Tibial artery (tissue), 4 donors: ENCODE measurements at regions not wholly inside any gene's neighbourhood (a gene's known extent, or its start where the extent isn't known, plus 50 kb on each side); places are given as distances from the start of the nearest gene placed in this dataset.

Experiments used
- DNase-seq, 2 donors: peaks; one replicate each; pipeline ENCODE4 v3.0.0-alpha.2; 2019
- H3K27ac ChIP-seq, 2 donors: fragments of 200-600 bp; sonication (generic) in 1 of 2; 1 replicate in 1 of 2; 2 replicates in 1 of 2; pipeline ENCODE4 v1.5.1; 2018 to 2019; ENCODE audit warnings: mild to moderate bottlenecking in 1 of 2
- H3K27me3 ChIP-seq, 2 donors: fragments of 200-600 bp; sonication (generic) in 1 of 2; one replicate each; pipeline versions ENCODE4 v1.5.1 to v1.6.0; 2016 to 2019
- H3K36me3 ChIP-seq, 3 donors: fragments of 200-600 bp; sonication (generic) in 2 of 3; one replicate each; pipeline ENCODE4 v1.5.1; 2016 to 2019; ENCODE audit warnings: mild to moderate bottlenecking in 2 of 3
- H3K4me1 ChIP-seq, 4 donors: fragments of 200-600 bp; sonication (generic) in 2 of 4; 1 replicate in 3 of 4; 2 replicates in 1 of 4; pipeline ENCODE4 v1.5.1; 2016 to 2019
- H3K4me3 ChIP-seq, 2 donors: fragments of 200-600 bp; sonication (generic) in 1 of 2; 1 replicate in 1 of 2; 2 replicates in 1 of 2; pipeline ENCODE4 v1.5.1; 2018 to 2019; ENCODE audit warnings: mild to moderate bottlenecking in 2 of 2
- H3K9me3 ChIP-seq, 3 donors: fragments of 200-600 bp; sonication (generic) in 1 of 3; one replicate each; pipeline ENCODE4 v1.5.1; 2016 to 2019
- CTCF ChIP-seq, 2 experiments: fragments of 200-600 bp in 1 of 2; fragments of 450-650 bp in 1 of 2; IDR thresholded peaks; one replicate each; pipeline ENCODE4 v1.5.1; 2017 to 2019; ENCODE audit warnings: antibody characterized with exemption in 2 of 2, mild to moderate bottlenecking in 1 of 2, moderate library complexity in 1 of 2
- intact Hi-C: fragments of 100-400 bp; cut with DNase I; formaldehyde crosslinking; loops from one replicate; pipeline ENCODE4 v1.15.0; 2023; ENCODE audit warnings: low total_unique reads

DNA sequence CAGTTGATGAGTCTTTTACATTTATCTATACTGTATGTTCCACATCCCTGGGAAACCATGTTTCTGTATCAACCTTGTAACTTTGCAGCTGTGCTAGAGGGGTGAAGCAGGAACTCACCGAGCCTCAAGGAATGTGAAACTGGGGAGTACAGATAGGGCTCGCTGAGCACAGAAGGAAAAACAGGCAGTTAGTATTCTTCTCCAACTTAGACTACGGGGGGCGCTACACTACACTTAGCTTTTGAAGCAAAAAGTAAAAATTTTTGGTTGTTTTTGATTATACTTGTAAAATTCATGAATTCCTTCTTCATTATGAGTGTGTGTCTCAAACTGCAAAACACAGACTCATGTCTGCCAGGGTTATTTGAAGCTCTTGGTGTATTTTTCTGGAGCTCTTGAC lies 132.7 kb upstream of the RGMA start:
- intact Hi-C loops = no loop called here
- no peak overlapping the region for H3K4me3 ChIP-seq
- H3K27me3 ChIP-seq = no peaks in the 10 kb centered on the region
- H3K36me3 ChIP-seq = no peaks in the 10 kb centered on the region
- peaks cover 0 to 4% (median 0%) of the 10 kb centered on the region in 3 donors for H3K9me3 ChIP-seq
- no peak for TF ChIP-seq CTCF (IDR thresholded peaks at IDR 0.05)
- H3K27ac ChIP-seq = no peak overlapping the region
- H3K4me1 ChIP-seq = peaks cover 0 to 12% (median 2%) of the 10 kb centered on the region in 4 donors
- DNase-seq = no peak

DNA sequence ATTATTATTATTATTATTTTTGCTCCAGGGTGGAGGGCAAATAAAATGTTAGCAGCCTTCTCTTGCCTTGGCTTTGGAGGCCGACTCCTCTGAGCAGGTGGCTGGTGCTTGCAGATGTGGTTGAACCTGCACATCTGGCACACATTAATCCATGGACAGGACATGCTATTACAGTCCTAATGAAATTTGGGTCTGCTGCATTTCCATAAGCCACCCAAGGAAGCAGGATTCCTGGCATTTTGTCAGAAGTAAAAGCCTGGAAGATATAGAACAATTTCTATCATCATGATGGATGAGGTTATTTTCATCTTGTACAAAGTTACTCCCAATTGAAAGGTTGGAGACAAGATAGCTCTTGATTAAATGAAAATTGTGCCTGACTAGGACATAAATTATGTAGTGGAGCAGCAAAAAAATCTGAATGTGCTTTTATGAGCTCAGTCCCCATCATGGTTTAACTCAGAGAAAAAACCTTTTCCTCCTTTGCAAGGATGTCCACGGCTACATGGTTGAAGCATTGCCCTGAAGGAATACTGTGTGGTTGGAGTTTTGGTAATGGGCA lies 130.9 kb upstream of the RGMA start:
- H3K27me3 ChIP-seq = no peaks in the 10 kb centered on the region
- no peak for TF ChIP-seq CTCF (IDR thresholded peaks at IDR 0.05)
- no peaks in the 10 kb centered on the region for H3K36me3 ChIP-seq
- peaks cover 0 to 12% (median 2%) of the 10 kb centered on the region in 4 donors for H3K4me1 ChIP-seq
- no peak overlapping the region for H3K4me3 ChIP-seq
- no peaks in the 10 kb centered on the region for H3K9me3 ChIP-seq
- H3K27ac ChIP-seq = no peak overlapping the region
- intact Hi-C loops = no loop called here
- no peak for DNase-seq

DNA sequence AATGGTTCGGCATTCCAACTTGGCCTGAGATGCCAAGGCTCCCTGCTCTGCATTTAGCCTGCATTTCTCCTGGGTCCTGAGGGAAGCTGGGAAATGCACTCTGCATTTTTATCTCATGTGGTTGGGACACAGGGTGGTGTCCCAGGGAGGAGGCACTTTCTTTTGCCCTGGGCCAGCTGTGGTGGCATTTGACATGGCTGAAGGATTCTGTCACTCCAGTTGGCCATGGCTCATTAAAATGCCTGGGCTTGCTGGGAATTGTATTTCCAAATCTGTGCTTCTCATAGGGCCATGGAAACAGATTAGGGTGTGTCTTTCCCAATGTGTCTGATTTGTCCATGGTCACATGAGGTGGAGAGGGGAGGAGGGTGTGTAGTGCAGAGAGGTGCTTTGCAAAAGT lies 128.3 kb upstream of the RGMA start:
- Histone ChIP-seq H3K36me3 (no peaks in the 10 kb centered on the region), H3K27me3 (no peaks in the 10 kb centered on the region), H3K27ac (no peak overlapping the region), H3K4me3 (no peak overlapping the region), H3K9me3 (no peaks in the 10 kb centered on the region), H3K4me1 (peaks cover 0 to 12% (median 2%) of the 10 kb centered on the region in 4 donors)
- no peak for DNase-seq
- TF ChIP-seq CTCF (IDR thresholded peaks at IDR 0.05) = no peak
- intact Hi-C loops = no loop called here

DNA sequence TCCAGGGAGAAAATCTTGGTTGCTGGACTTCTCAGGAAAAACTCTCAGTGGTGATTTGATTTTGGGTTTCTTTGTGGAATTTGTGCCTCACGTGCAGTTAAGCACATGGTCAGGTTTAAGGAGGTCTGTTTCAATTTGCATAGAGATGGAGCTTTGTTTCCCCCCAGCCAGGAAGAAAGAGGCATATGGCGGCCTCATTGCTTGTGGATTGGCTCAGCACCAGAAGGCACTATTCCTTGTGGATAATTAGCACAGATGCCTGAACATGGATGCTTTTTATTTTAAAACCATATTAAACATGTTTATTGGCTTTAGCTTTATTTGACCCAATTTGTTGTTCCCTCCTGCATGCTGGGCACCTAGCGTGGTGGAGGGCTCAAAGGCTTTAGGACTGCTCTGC lies 125.1 kb upstream of the RGMA start:
- H3K9me3 ChIP-seq = no peaks in the 10 kb centered on the region
- H3K27me3 ChIP-seq = no peaks in the 10 kb centered on the region
- no peak overlapping the region for H3K4me3 ChIP-seq
- no peak for DNase-seq
- intact Hi-C loops = no loop called here
- peaks cover 0 to 12% (median 2%) of the 10 kb centered on the region in 4 donors for H3K4me1 ChIP-seq
- no peak overlapping the region for H3K27ac ChIP-seq
- TF ChIP-seq CTCF (IDR thresholded peaks at IDR 0.05) = no peak
- H3K36me3 ChIP-seq = no peaks in the 10 kb centered on the region

- TF ChIP-seq CTCF (IDR thresholded peaks at IDR 0.05) = no peak
- Histone ChIP-seq H3K4me3 (no peak overlapping the region), H3K4me1 (peaks cover 0 to 12% (median 2%) of the 10 kb centered on the region in 4 donors), H3K36me3 (no peaks in the 10 kb centered on the region), H3K27me3 (no peaks in the 10 kb centered on the region), H3K27ac (no peak overlapping the region), H3K9me3 (no peaks in the 10 kb centered on the region)
- no peak for DNase-seq
- intact Hi-C loops = no loop called here
Observed at GRCh38 chr15:93213281-93213680, 124.3 kb upstream of the RGMA start.

DNA sequence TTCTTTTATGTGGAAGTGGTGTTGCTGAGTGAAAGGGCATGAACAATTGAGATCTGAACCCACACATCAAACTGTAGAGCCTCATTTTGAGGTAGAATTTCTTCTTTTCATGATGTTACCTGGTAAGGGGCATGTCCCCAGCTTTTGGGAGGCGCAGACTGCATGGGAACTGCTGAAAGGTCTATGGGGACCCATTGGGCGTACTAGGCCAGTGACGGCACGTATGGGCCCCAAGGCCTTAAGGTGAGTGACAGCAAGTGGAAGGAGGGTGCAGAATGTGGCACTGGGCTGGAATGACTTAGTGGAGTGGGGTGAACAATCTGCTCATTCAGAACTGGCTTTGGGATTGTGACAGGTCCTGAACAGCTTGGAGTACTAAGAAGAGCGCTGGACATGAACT lies 123.6 kb upstream of the RGMA start:
- no peaks in the 10 kb centered on the region for H3K9me3 ChIP-seq
- H3K27ac ChIP-seq = no peak overlapping the region
- H3K4me1 ChIP-seq = peaks cover 0 to 5% (median 2%) of the 10 kb centered on the region in 4 donors
- DNase-seq = no peak
- H3K27me3 ChIP-seq = no peaks in the 10 kb centered on the region
- intact Hi-C loops = no loop called here
- TF ChIP-seq CTCF (IDR thresholded peaks at IDR 0.05) = no peak
- no peak overlapping the region for H3K4me3 ChIP-seq
- H3K36me3 ChIP-seq = no peaks in the 10 kb centered on the region
